Ascending aorta (tissue), 2 donors: ENCODE measurements at regions not wholly inside any gene's neighbourhood (a gene's known extent, or its start where the extent isn't known, plus 50 kb on each side); places are given as distances from the start of the nearest gene placed in this dataset.

Experiments
- DNase-seq, 2 donors: peaks; one replicate each; pipeline ENCODE4 v3.0.0-alpha.2; 2019; ENCODE audit warnings: low spot score in 2 of 2
- H3K27ac ChIP-seq, 2 donors: fragments of 200-600 bp; sonication (generic); one replicate each; pipeline ENCODE4 v1.5.1; 2016 to 2017; ENCODE audit warnings: mild to moderate bottlenecking in 1 of 2
- H3K27me3 ChIP-seq: fragments of 200-600 bp; sonication (generic); one replicate; pipeline ENCODE4 v1.5.1; 2017
- H3K36me3 ChIP-seq, 2 donors: fragments of 200-600 bp; sonication (generic); one replicate each; pipeline ENCODE4 v1.5.1; 2016
- H3K4me1 ChIP-seq, 2 donors: fragments of 200-600 bp; sonication (generic); one replicate each; pipeline ENCODE4 v1.5.1; 2016 to 2017; ENCODE audit warnings: mild to moderate bottlenecking in 1 of 2
- H3K4me3 ChIP-seq, 2 donors: fragments of 200-600 bp; sonication (generic); one replicate each; pipeline ENCODE4 v1.5.1; 2016 to 2017; ENCODE audit warnings: mild to moderate bottlenecking in 1 of 2
- H3K9me3 ChIP-seq, 2 donors: fragments of 200-600 bp; sonication (generic); one replicate each; pipeline ENCODE4 v1.5.1; 2016
- CTCF ChIP-seq, 3 experiments: fragments of 200-600 bp in 2 of 3; fragments of 450-650 bp in 1 of 3; sonication (generic) in 2 of 3; IDR thresholded peaks; one replicate each; pipeline ENCODE4 v1.5.1; 2016 to 2019; ENCODE audit warnings: antibody characterized with exemption in 3 of 3, mild to moderate bottlenecking in 1 of 3, moderate library complexity in 1 of 3
- intact Hi-C: fragments of 100-400 bp; cut with DNase I; formaldehyde crosslinking; loops from one replicate; pipeline ENCODE4 v1.15.1; 2023

- Histone ChIP-seq H3K27me3 (no peaks in the 10 kb centered on the region), H3K36me3 (no peaks in the 10 kb centered on the region), H3K27ac (no peak overlapping the region), H3K4me1 (no peaks in the 10 kb centered on the region), H3K4me3 (no peak overlapping the region), H3K9me3 (no peaks in the 10 kb centered on the region)
- DNase-seq = no peak
- intact Hi-C loops = no loop called here
- TF ChIP-seq CTCF (IDR thresholded peaks at IDR 0.05) = no peak
Observed at GRCh38 chr6:163998496-163998895, 584.0 kb downstream of the QKI start.

GRCh38 chr6:163996491-163996890 is 582.0 kb downstream of the QKI start:
- intact Hi-C loops = no loop called here
- Histone ChIP-seq H3K27me3 (no peaks in the 10 kb centered on the region), H3K36me3 (no peaks in the 10 kb centered on the region), H3K27ac (no peak overlapping the region), H3K9me3 (no peaks in the 10 kb centered on the region), H3K4me1 (no peaks in the 10 kb centered on the region), H3K4me3 (no peak overlapping the region)
- no peak for DNase-seq
- TF ChIP-seq CTCF (IDR thresholded peaks at IDR 0.05) = no peak

- DNase-seq = no peak
- no peak for TF ChIP-seq CTCF (IDR thresholded peaks at IDR 0.05)
- no peaks in the 10 kb centered on the region for H3K36me3 ChIP-seq
- H3K9me3 ChIP-seq = no peaks in the 10 kb centered on the region
- H3K27ac ChIP-seq = no peak overlapping the region
- H3K4me1 ChIP-seq = no peaks in the 10 kb centered on the region
- no peaks in the 10 kb centered on the region for H3K27me3 ChIP-seq
- H3K4me3 ChIP-seq = no peak overlapping the region
- intact Hi-C loops = no loop called here
Observed at GRCh38 chr6:163994566-163994965, 580.0 kb downstream of the QKI start.

GRCh38 chr6:163992701-163993100 is 578.2 kb downstream of the QKI start:
- Histone ChIP-seq H3K4me3 (no peak overlapping the region), H3K27ac (no peak overlapping the region), H3K36me3 (no peaks in the 10 kb centered on the region), H3K27me3 (no peaks in the 10 kb centered on the region), H3K4me1 (no peaks in the 10 kb centered on the region), H3K9me3 (no peaks in the 10 kb centered on the region)
- no peak for DNase-seq
- no peak for TF ChIP-seq CTCF (IDR thresholded peaks at IDR 0.05)
- intact Hi-C loops = no loop called here

- intact Hi-C loops = no loop called here
- H3K27ac ChIP-seq = no peak overlapping the region
- no peaks in the 10 kb centered on the region for H3K4me1 ChIP-seq
- TF ChIP-seq CTCF (IDR thresholded peaks at IDR 0.05) = no peak
- DNase-seq = no peak
- no peaks in the 10 kb centered on the region for H3K27me3 ChIP-seq
- H3K9me3 ChIP-seq = no peaks in the 10 kb centered on the region
- H3K4me3 ChIP-seq = no peak overlapping the region
- no peaks in the 10 kb centered on the region for H3K36me3 ChIP-seq
Observed at GRCh38 chr6:163992056-163992455, 577.5 kb downstream of the QKI start.

- intact Hi-C loops = no loop called here
- DNase-seq = no peak
- Histone ChIP-seq H3K27ac (no peak overlapping the region), H3K4me3 (no peak overlapping the region), H3K27me3 (no peaks in the 10 kb centered on the region), H3K36me3 (no peaks in the 10 kb centered on the region), H3K9me3 (no peaks in the 10 kb centered on the region), H3K4me1 (no peaks in the 10 kb centered on the region)
- TF ChIP-seq CTCF (IDR thresholded peaks at IDR 0.05) = no peak
Observed at GRCh38 chr6:163991321-163991720, 576.8 kb downstream of the QKI start.
